SU-DHL-6 (cell line): ENCODE measurements at regions not wholly inside any gene's neighbourhood (a gene's known extent, or its start where the extent isn't known, plus 50 kb on each side); places are given as distances from the start of the nearest gene placed in this dataset.

Source experiments
- H2AFZ ChIP-seq: fragments of 200-600 bp; sonication (generic); 2 replicates; pipeline ENCODE4 v1.6.1; 2014; ENCODE audit warnings: low read depth, mild to moderate bottlenecking, moderate library complexity, mixed read lengths, antibody characterized with exemption, low read length; ENCODE audit not compliant: severe bottlenecking
- H3F3A ChIP-seq: fragments of 200-600 bp; shearing (Covaris generic); 2 replicates; pipeline ENCODE4 v1.6.0; 2016; ENCODE audit warnings: antibody characterized with exemption, mild to moderate bottlenecking; ENCODE audit not compliant: insufficient read depth
- H3K27ac ChIP-seq: fragments of 200-600 bp; sonication (generic); 2 replicates; pipeline ENCODE4 v1.5.1; 2016; ENCODE audit warnings: low read depth, mild to moderate bottlenecking, low read length, moderate library complexity, mixed read lengths
- H3K27me3 ChIP-seq: fragments of 200-600 bp; sonication (generic), shearing (Covaris generic); 2 replicates; pipeline ENCODE4 v1.6.0; 2014; ENCODE audit warnings: mild to moderate bottlenecking, low read length
- H3K36me3 ChIP-seq: fragments of 200-600 bp; sonication (generic); 2 replicates; pipeline ENCODE4 v1.6.1; 2014; ENCODE audit warnings: mild to moderate bottlenecking, low read length, mixed read lengths
- H3K4me2 ChIP-seq: fragments of 300-600, 200-600 bp; shearing (Covaris generic), sonication (generic); 2 replicates; pipeline ENCODE4 v1.6.0; 2014; ENCODE audit warnings: low read length, low read depth, mild to moderate bottlenecking; ENCODE audit not compliant: poor library complexity, severe bottlenecking
- H3K4me3 ChIP-seq: fragments of 200-600 bp; sonication (generic); 2 replicates; pipeline ENCODE4 v1.5.1; 2014; ENCODE audit warnings: antibody characterized with exemption, low read length, mild to moderate bottlenecking, mixed read lengths; ENCODE audit not compliant: insufficient read depth, poor library complexity, severe bottlenecking
- H3K79me2 ChIP-seq: fragments of 200-600 bp; sonication (generic); 2 replicates; pipeline ENCODE4 v1.6.1; 2014; ENCODE audit warnings: mild to moderate bottlenecking, low read length, moderate library complexity; ENCODE audit not compliant: insufficient read depth
- H3K9ac ChIP-seq: fragments of 200-600 bp; sonication (generic); 2 replicates; pipeline ENCODE4 v1.7.0; 2014; ENCODE audit warnings: mild to moderate bottlenecking, low read length
- H3K9me2 ChIP-seq: fragments of 200-600 bp; sonication (generic); replicated peaks from 2 replicates; pipeline ENCODE4 v1.6.1; 2014; ENCODE audit warnings: low read length; ENCODE audit not compliant: insufficient read depth
- H3K9me3 ChIP-seq: fragments of 200-600 bp; sonication (generic); 2 replicates; pipeline ENCODE4 v1.6.1; 2014; ENCODE audit warnings: low read length, mixed read lengths; ENCODE audit not compliant: insufficient read depth
- H4K20me1 ChIP-seq: fragments of 200-600 bp; sonication (generic); 2 replicates; pipeline ENCODE4 v1.6.1; 2014; ENCODE audit warnings: low read depth, mild to moderate bottlenecking, antibody characterized with exemption, low read length, moderate library complexity, mixed read lengths
- EZH2phosphoT487 ChIP-seq: fragments of 200-600 bp; sonication (generic), shearing (Covaris generic); conservative IDR thresholded peaks from 2 replicates; pipeline ENCODE4 v1.6.1; 2018; ENCODE audit warnings: mild to moderate bottlenecking, antibody characterized with exemption, low read length, moderate library complexity, mixed read lengths
- TF ChIP-seq, protein P1 (sequence below): fragments of 200-600 bp; sonication (generic); IDR thresholded peaks from one replicate; pipeline ENCODE4 v1.5.1; 2017; ENCODE audit warnings: antibody characterized with exemption, mild to moderate bottlenecking, low read length, moderate library complexity; ENCODE audit not compliant: insufficient read depth, poor library complexity, severe bottlenecking

DNA sequence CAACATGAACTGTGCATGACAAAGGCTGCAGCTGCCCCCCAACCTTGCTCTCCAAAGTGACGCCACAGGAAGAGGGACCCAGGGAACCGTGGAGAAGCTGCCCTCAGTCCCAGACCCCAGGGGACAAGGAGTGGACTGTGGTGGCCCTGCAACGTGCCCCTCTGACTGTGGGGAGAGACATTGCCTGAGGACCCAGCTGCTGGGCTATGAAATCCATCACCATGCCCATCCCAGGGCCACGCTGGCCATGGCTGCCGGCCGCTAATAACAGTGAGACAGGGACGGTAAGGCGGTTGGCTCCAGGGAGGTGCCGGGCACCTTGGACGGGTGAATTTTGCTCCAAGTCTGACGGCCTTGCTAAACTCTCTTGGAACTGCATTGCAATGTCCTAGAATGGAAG is 211.3 kb upstream of the HDAC4 start:
- Histone ChIP-seq H3K9me3 (no peaks in the 10 kb centered on the region), H4K20me1 (no peaks in the 10 kb centered on the region), H2AFZ (no peak overlapping the region), H3F3A (no peaks in the 10 kb centered on the region), H3K9me2 (no peaks in the 10 kb centered on the region), H3K79me2 (no peaks in the 10 kb centered on the region), H3K27me3 (no peaks in the 10 kb centered on the region), H3K9ac (no peak overlapping the region), H3K27ac (no peak overlapping the region), H3K4me3 (no peak overlapping the region), H3K36me3 (no peaks in the 10 kb centered on the region), H3K4me2 (no peak overlapping the region)
- TF ChIP-seq, protein P1, sequence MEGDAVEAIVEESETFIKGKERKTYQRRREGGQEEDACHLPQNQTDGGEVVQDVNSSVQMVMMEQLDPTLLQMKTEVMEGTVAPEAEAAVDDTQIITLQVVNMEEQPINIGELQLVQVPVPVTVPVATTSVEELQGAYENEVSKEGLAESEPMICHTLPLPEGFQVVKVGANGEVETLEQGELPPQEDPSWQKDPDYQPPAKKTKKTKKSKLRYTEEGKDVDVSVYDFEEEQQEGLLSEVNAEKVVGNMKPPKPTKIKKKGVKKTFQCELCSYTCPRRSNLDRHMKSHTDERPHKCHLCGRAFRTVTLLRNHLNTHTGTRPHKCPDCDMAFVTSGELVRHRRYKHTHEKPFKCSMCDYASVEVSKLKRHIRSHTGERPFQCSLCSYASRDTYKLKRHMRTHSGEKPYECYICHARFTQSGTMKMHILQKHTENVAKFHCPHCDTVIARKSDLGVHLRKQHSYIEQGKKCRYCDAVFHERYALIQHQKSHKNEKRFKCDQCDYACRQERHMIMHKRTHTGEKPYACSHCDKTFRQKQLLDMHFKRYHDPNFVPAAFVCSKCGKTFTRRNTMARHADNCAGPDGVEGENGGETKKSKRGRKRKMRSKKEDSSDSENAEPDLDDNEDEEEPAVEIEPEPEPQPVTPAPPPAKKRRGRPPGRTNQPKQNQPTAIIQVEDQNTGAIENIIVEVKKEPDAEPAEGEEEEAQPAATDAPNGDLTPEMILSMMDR: no peak
- TF ChIP-seq EZH2phosphoT487: no peak

DNA sequence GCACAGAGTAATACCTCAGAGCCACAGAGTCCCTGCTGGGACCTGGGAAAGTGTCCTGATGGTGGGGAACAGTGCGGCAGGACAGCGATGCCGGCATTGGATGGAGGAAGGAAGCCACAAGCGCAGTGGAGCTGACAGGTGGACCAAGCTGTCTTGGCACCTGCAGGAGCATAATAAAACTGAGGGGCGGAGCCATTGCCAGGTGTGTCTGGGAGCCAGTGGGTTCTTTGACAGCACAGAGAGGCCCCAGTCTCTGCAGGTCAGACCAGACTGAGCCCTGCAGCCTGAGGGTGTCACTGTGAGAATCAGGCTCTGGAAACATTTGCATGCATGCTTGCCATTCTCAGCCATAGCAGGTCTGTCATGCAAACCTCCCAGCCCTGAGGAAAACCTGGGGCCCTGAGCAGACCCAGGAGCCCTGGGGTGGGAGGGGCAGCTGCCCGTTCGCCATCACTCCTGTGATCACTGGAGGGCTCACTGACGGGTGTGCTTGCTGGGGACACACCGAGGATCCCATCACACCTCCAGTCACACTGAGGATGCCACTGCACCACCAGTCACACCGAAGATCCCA is 210.5 kb upstream of the HDAC4 start:
- no peaks in the 10 kb centered on the region for H3K36me3 ChIP-seq
- H3K27ac ChIP-seq: no peak overlapping the region
- no peak overlapping the region for H2AFZ ChIP-seq
- TF ChIP-seq EZH2phosphoT487: no peak
- TF ChIP-seq, protein P1: no peak
- H3K4me3 ChIP-seq: no peak overlapping the region
- H3K4me2 ChIP-seq: no peak overlapping the region
- no peaks in the 10 kb centered on the region for H3K79me2 ChIP-seq
- H3F3A ChIP-seq: no peaks in the 10 kb centered on the region
- H3K9ac ChIP-seq: no peak overlapping the region
- no peaks in the 10 kb centered on the region for H4K20me1 ChIP-seq
- H3K9me3 ChIP-seq: no peaks in the 10 kb centered on the region
- no peaks in the 10 kb centered on the region for H3K9me2 ChIP-seq
- no peaks in the 10 kb centered on the region for H3K27me3 ChIP-seq

DNA sequence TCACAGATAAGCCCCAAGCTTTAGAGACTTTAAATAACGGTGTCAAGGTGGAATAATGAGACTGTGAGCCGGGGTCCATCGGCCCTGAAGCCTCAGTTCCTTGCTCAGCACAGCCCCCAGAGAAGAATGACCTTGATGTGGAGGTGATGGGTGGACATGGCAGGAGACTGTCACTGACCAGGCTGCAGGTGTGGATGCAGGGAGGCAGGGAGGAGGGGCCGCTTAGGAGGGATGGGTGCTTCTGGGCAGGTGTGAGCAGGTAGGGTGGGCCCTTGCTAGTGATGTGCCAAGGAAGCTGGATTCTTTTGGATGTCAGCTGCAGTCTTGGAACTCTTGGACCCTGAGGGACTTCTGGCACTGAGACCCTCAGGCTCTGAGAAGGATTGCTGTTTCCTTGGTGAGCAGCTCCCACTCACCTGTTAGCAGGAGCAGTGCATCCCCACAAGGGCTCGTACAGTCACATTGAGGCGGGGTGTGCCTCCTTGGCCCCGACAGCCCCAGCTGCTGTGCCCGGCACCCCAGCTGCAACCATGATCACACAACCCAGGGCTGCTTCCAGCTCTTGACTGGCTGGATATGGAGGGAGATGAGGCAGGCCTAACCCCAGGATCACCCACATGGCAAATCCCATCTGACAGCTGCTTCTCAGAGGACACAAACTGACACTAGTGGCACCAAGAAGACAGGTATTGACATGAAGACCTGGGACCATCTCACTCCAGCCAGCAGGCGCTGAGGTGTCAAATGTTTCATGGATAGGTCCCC is 209.8 kb upstream of the HDAC4 start:
- Histone ChIP-seq H3K27ac (no peak overlapping the region), H3K9me2 (no peaks in the 10 kb centered on the region), H3K79me2 (no peaks in the 10 kb centered on the region), H3K4me3 (no peak overlapping the region), H4K20me1 (no peaks in the 10 kb centered on the region), H3K9me3 (no peaks in the 10 kb centered on the region), H3K36me3 (no peaks in the 10 kb centered on the region), H3F3A (no peaks in the 10 kb centered on the region), H3K27me3 (0 out of 2 replicates have a peak, but pooled peaks cover 2% of the 10 kb centered on the region), H3K9ac (no peak overlapping the region), H3K4me2 (no peak overlapping the region), H2AFZ (no peak overlapping the region)
- TF ChIP-seq EZH2phosphoT487: no peak
- TF ChIP-seq, protein P1: no peak
